Dermis microvascular lymphatic vessel endothelial cell (primary cell): ENCODE measurements at regions not wholly inside any gene's neighbourhood (a gene's known extent, or its start where the extent isn't known, plus 50 kb on each side); places are given as distances from the start of the nearest gene placed in this dataset.
"Not testable (repeated sequence)": the region's sequence is repeated elsewhere in the genome, so short reads cannot be mapped to it uniquely, and the experiment has no call there.

Experiments used
- DNase-seq, 2 donors: peaks; one replicate each; pipeline versions ENCODE4 v3.0.0 to v3.0.0-alpha.2; 2010; ENCODE audit warnings: low read depth in 2 of 2

GRCh38 chr2:184060268-184060667, 538.1 kb upstream of the ZNF804A start:
- DNase-seq = not testable (repeated sequence)

DNA sequence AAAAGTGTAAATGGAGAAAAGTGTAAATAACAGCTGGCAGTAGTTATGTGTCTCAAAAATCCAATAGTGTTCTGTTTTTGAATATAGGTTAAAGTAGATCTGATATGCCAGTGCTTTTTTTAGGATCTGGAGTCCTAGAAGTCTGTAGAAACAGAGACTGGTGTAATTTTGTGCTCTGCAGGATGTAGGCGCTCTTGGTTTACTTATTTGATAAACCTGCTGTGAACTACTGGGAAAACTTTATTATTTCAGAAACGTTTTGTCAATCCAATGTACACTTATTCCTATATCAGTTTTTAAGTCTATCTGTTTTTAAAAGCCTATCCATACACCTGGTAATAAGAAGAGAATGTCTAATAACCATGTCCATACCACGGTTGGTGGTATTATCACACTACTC, 530.8 kb upstream of the ZNF804A start:
- no peak for DNase-seq

GRCh38 chr2:184072470-184072869, 525.9 kb upstream of the ZNF804A start:
- DNase-seq = no peak

DNA sequence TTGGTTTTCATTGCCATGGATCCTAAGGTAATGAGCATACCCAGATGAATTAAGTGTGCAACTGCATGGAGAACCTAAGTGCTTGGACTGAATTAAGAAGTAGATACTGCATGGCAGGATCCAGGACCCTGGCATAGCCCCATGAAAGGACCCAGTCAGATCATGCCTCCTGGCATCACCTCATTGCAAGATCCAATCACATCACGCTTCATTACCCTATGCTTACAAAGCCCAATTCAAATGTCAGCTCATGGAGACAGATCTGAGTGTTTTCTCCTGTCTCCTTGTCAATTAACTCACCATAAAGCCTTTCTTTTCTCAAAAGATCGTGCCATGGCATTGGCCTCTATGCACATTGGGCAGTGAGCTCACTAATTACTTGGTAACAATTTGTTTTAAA, 519.8 kb upstream of the ZNF804A start:
- DNase-seq = no peak

DNA sequence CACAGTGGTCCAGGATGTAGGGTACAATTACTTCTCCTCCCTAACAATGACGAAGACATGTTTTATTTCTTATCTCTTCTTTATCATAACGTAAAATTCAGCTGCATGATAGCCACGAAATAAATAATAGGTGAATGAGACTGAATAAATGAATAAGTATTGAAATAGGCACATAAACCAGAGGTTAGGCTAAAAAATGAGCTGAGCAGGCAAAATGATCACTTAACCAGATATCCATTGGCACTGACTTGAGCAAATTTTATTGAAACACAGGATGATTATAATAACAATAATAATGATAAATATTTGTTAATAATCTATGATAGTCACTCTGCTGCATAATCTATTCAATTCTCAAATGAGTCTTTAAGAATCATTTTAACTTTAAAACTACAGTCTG, 506.9 kb upstream of the ZNF804A start:
- DNase-seq = no peak

GRCh38 chr2:184113696-184114403, 484.5 kb upstream of the ZNF804A start:
- DNase-seq = no peak

DNA sequence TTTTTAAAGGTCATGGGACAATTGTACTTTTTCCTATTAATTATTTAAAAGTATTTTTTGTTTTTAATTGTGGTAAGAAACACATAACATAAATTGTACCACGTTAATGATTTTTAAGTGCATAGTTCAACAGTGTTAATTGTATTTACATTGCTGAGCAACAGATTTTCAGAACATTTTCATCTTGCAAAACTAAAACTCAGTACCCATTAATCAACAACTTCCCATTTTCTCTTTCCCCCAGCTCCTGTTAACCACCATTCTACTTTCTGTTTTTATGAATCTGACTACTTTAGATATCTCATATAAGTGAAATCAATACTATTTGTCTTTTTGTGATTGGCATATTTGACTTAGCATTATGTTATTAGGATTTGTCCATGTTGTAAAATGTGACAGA, 483.9 kb upstream of the ZNF804A start:
- no peak for DNase-seq

DNA sequence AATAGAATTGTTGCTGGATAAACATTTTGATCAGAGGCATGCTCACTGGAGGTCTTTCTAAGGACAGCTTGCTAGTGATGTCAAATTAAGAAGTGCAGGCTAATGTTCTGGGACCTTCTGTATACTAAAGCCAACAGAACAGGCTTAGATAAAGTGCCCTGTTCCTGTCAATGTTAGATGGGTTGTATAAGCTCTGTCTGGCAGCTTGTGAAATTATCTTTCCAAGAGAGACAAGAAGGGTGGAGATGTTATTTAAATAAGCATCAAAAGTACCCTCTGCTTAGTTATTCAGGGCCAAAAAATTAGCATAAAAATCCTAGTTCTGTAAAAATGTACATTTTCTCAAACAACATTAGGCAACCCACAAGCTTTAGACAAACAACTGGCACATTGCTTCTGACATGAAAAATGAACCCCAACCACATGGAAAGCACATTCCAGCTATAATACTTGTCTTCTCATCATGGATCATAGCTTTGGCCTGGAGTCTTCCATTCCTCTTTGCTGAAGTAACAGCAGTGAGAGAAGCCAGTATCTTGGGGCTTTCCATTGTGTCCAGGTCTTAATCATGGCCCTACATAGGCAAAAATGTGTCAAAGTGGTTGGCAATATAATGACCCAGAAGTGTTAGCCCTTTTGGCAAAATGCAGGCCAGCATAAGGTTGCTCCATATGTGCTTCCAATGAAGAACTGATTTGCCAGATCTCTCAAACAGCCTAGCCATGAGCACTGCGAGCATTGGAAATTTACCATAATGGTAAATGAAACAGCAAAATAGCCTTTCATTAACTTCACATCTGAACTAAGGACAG, 478.1 kb upstream of the ZNF804A start:
- no peak for DNase-seq

- no peak for DNase-seq
Measured at GRCh38 chr2:184125867-184126266, 472.5 kb upstream of the ZNF804A start.

DNA sequence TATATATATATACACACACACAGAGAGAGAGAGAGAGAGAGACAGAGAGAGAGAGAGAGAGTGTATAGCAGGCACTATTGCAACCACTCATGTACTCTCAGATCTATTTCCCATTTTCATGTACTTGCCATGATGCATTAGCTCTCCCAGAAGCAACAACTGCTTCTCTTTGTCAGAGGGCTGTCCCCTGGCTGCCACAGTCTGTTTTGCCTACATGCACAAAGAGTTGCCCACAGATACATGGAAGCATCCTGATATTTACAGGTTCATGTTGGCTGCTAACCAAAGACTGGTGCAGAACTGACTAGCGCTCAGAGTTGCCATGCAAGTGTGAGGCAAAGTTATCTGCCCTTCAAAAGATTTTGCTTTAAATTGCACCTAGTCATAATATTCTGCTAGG, 469.3 kb upstream of the ZNF804A start:
- DNase-seq = no peak

GRCh38 chr2:184137955-184138354, 460.4 kb upstream of the ZNF804A start:
- no peak for DNase-seq

- DNase-seq = no peak
Measured at GRCh38 chr2:184141866-184142265, 456.5 kb upstream of the ZNF804A start.

DNA sequence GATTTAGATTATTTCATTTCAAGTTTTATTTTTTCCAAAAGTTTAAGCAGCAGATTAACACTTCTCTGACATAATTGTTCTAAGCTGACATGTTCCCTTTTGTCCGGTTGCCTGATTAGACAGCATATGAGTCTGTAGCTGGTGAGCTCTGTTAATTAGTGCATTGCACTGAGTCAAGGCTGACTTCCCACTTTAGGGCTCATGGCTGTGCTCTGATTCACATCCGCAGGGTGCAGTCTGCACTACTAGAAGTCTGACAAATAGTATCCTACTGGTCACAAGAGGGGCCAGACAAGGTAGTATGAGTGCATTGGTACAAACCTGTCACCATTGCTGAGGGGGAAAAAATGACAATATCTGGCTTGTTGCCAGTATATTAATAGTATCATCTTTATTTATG, 443.9 kb upstream of the ZNF804A start:
- no peak for DNase-seq

DNA sequence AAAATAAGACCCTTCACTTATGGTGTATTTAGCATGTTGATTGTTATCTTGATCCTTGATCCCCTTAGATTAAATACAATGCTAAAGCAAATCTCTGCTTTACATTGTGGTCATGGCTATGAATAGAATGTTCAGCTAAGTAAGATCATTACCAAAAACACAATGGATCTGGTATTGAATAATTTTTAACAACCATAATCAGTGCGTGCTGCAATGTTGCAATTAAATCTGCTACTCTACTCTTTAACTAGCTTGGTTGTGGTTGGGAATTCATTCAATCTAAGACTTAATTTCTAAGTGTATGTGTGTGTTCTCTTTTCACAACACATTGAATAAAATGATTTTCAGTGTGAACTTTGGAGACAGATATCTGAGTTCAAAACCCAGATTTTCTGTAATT, 442.5 kb upstream of the ZNF804A start:
- no peak for DNase-seq

GRCh38 chr2:184157141-184157540, 441.2 kb upstream of the ZNF804A start:
- no peak for DNase-seq

DNA sequence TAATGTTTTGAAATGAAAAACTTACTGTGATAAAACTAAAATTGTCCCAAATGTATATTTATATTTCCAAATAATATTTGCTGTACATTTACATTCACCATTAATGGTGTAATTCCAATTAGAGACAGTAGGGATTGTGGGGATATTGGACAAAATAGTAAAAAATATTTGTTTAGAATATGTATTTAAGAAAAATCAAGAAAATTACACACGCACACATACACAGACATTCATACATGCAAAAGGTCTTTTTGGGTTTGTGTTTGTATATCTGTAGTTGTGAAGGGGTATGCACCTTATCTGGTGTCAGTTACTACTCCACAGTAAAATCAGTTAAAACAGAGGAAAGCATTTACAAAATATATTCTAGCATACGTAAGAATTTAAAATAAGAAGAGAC, 435.9 kb upstream of the ZNF804A start:
- DNase-seq = no peak

DNA sequence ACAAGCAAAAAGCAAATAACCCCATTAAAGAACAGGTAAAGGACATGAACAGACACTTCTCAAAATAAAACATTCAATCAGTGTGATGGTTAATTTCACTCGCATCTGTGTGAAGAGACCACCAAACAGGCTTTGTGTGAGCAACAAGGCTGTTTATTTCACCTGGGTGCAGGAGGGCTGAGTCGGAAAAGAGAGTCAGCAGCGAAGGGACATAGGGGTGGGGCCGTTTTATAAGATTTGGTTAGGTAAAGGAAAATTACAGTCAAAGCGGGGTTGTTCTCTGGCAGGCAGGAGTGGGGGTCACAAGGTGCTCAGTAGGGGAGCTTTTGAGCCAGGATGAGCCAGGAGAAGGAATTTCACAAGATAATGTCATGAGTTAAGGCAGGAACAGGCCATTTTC, 429.5 kb upstream of the ZNF804A start:
- not testable (repeated sequence) for DNase-seq

DNA sequence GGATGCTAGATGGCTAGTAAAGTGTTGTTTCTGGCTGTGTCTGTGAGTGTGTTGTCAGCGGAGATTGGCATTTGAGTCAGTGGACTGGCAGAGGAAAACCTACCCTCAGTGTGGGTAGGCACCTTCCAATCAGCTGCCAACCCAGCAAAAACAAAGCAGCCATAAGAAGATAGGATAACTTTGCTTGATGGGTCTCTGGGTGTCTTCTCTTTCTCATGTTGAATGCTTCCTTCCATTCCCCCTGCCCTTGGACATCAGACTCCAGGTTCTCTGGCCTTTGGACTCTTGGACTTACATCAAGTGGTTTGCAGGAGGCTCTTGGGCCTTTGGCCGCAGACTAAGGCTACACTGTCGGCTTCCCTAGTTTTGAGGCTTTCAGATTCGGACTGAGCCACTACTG, 429.0 kb upstream of the ZNF804A start:
- no peak for DNase-seq

- no peak for DNase-seq
Measured at GRCh38 chr2:184174493-184175104, 423.7 kb upstream of the ZNF804A start.

GRCh38 chr2:184178229-184178628, 420.1 kb upstream of the ZNF804A start:
- DNase-seq = no peak

DNA sequence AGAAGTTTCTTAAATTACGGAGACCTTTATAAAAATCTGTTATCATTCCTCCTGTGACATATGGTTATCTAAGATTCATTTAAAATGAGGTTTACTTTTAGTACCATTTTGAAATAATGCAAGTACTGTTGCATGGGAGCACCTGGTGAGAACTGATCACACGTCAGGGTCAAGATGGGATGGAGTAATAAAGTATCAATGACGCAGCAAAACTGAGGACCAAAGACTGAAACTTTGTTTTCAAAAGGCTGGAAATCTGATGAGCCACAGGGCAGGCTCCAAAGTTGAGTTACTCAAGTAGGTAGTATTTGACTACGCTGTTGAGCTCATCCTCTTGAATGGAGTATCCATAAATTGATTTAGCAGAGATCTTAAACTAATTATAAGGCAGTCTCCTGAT, 411.9 kb upstream of the ZNF804A start:
- DNase-seq = no peak

DNA sequence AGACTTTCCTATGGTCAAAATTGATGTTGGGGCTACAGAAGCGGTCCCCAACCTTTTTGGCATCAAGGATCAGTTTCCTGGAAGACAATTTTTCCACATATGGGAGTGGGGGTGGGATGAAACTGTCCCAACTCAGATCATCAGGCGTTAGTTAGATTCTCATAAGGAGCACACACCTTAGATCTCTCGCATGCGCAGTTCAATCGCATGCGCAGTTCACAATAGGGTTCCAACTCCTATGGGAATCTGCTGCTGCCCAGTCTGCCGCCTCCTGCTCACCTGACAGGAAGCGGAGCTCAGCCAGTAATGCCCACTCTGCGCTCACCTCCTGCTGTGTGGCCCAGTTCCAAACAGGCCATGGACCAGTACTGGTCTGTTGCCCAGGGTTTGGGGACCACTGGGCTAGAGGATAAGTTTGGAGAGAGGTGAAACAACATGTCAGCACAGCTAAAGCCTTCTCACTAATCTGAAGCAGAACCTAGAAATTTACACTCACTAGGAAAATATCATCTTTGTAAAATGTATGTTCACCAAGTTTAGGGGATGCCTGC, 410.8 kb upstream of the ZNF804A start:
- DNase-seq = no peak
